GM19328 (cell line): ENCODE measurements at regions not wholly inside any gene's neighbourhood (a gene's known extent, or its start where the extent isn't known, plus 50 kb on each side); places are given as distances from the start of the nearest gene placed in this dataset.

Source experiments
- ATAC-seq: cut with Tn5 transposase; IDR thresholded peaks from one replicate; pipeline ENCODE4 v1.9.1; 2021; ENCODE audit warnings: mild to moderate bottlenecking, moderate library complexity; ENCODE audit not compliant: unreplicated experiment

DNA sequence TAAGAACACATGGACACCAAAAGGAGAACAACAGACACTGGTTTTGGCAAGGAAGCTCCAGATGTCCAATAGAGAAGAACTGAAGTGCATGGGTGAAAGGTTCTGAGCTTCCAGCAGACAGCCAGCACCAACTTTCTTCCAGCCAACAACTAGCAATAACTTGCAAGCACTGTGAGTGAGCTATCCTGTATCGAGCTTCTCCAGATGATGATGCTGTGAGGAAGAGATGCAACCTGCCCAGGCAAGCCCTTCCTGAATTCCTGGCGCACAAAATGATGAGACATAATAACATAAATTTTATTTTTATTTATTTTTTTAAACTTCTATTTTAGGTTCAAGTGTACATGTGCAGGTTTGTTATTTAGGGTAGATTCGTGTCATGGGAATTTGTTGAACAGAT lies 692.1 kb downstream of the DNAJB9 start:
- no peak for ATAC-seq

DNA sequence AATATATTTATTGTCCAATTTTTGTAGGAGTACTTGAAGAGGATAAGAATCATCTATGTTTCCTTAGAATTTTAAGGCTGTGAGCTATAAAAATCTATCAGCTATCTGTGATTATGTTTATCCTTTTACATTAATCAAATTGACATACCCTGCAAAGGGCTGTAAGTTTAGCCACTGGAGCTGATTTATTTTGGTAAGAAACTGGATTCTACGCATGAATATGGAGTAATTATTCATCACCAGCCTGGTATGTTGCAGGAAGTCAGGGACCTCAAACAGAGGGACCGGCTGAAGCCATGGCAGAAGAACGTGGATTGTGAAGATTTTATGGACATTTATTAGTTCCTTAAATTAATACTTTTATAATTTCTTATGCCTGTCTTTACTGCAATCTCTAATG lies 696.9 kb downstream of the DNAJB9 start:
- no peak for ATAC-seq

- no peak for ATAC-seq
Observed at GRCh38 chr7:109276348-109276747, 706.7 kb downstream of the DNAJB9 start.

DNA sequence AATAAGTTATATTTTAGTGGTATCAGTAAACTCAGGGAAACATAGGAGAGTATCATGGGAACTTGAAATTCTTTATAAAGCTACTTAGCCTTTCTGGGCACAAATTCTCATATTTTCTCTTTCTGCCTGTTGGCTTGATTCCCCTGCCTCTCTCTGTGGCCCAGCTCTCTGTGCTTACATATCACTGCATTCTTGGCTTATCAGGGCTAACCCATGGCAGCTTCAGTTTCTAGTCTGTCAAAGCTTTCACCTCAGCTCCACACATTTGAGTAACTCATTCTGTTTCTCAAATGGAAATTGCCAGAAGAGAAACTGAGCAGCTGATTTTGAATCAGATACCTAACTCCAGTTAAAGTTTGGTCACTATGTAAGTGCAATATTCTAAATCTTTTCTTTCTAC lies 713.1 kb downstream of the DNAJB9 start:
- no peak for ATAC-seq

- ATAC-seq, result no peak
Observed at GRCh38 chr7:109284943-109285342, 715.3 kb downstream of the DNAJB9 start.

- ATAC-seq, result no peak
Observed at GRCh38 chr7:109295158-109295557, 725.5 kb downstream of the DNAJB9 start.

DNA sequence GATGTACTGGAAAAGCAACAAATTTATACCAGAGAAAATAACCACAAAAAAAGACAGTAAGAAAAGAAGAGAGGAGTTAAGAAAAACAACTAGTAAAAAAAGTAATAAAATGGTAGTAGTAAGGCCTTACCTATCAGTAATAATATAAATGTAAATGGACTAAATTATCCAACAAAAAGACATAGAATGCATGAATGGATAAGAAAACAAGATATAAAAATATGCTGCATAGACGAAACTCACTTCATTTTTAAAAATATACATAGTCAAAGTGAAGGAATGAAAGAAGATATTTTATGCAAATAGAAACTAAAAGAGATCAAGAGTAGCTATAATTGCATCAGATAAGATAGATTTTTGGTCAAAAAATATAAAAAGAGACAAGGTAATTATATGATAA lies 739.1 kb downstream of the DNAJB9 start:
- ATAC-seq, result no peak

DNA sequence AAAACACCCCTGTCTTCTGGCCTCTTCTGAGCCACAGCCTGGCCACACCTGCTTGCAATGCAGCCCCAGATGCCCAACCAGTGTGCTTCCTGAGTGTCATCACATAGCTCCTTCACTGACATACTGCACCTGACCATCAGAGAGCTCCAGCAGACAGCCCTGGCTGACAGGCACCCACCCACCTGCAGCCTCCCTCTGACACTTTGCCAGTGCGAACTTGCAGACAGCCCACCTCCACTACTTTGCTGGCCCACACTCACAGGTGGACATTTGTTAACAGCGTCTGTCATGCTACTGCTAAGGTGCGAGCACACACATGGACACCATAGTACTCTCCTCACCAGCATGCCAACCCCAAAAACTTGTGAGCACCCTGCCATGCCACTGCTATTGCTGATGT lies 740.1 kb downstream of the DNAJB9 start:
- no peak for ATAC-seq

DNA sequence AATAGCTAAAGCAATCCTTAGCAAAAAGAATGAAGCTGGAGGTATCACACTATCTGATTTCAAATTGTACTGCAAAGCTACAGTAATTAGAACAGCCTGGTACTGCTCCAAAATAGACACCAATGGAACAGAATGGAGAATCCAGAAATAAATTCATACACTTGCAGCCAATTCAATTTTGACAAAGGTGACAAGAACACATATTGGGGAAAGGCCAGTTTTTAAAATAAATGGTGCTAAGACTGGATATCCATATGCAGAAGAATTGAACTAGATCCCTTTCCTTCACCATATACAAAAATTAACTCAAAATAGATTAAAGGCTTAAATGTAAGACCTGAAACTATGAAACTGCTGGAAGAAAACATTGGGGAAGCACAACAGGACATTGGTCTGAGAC lies 748.5 kb downstream of the DNAJB9 start:
- no peak for ATAC-seq

- ATAC-seq, result no peak
Observed at GRCh38 chr7:109322833-109323232, 753.2 kb downstream of the DNAJB9 start.

DNA sequence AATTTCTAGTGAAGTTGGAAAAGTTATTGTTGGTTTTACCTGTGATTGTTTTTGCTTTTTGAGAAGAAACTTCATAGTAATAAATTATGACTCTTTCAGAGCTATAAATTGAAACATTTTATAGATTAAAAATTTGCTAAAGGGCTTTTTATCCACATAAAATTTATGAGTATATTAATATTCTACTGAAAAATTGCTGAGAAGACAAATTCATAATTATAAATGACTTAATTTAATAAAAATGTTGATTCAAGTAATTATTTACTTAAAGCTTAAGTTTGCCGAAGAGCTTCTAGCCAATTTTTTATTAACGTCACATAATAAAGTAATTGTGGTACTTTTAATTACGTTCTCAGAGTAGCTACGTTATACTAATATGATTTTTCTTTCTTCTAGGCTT lies 761.7 kb downstream of the DNAJB9 start:
- ATAC-seq, result no peak

- no peak for ATAC-seq
Observed at GRCh38 chr7:109335951-109336350, 766.3 kb downstream of the DNAJB9 start.

DNA sequence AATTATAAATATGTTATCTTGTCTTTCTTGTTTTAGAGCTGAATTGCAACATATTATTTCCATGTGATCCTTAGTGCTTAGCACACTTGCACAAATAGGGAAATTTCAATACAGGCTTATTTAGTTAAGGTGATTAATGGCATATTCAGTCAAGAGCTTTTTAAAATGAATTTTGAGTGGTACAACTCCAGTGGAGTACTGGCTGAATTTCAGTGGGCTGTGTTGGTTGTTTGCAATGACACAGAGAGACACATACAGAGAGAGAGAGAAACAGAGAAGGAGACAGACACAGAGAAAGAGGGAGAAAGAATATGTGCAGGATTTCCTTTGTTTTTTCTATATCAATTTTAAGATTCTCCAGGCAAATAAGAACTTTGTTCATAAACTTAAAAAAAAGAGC lies 766.9 kb downstream of the DNAJB9 start:
- ATAC-seq, result no peak

GRCh38 chr7:109343678-109344077 lies 774.0 kb downstream of the DNAJB9 start:
- ATAC-seq, result no peak

GRCh38 chr7:109351493-109351892 lies 781.8 kb downstream of the DNAJB9 start:
- no peak for ATAC-seq

DNA sequence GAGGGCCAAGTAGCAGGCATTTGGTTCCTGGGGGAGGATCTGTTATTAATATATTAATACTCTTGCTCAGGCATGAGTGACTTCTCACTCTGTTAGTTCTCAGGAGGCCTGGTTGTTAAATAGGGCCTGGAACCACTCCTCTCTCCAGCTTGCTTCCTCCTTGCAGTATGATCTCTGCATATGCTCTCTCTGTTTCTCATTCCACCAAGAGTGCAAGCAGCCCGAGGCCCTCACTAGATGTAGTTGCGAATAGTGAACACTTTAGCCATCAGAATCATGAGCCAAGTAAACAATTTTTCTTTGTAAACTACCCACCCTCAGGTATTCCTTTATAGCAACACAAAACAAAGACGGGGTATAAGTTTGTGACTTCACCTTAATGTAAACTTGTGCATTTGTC lies 784.3 kb downstream of the DNAJB9 start:
- no peak for ATAC-seq

DNA sequence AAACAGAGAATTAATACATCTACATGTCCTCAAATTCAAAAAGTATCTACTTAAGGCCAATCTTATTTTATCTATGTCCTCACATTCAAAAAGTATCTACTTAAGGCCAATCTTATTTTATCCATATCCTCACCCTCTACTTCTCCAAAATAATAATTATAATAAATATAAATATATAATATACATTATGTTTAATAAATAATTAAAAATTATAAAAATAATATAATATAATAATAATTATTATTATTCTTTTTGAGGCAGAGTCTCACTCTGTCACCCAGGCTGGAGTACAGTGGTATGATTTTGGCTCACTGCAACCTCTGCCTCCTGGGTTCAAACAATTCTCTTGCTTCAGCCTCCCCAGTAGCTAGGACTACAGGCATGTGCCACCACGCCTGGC lies 784.9 kb downstream of the DNAJB9 start:
- no peak for ATAC-seq

- no peak for ATAC-seq
Observed at GRCh38 chr7:109375823-109376222, 806.1 kb downstream of the DNAJB9 start.

GRCh38 chr7:109376576-109376975 lies 806.9 kb downstream of the DNAJB9 start:
- ATAC-seq, result no peak

- no peak for ATAC-seq
Observed at GRCh38 chr7:109377076-109377884, 807.6 kb downstream of the DNAJB9 start.

DNA sequence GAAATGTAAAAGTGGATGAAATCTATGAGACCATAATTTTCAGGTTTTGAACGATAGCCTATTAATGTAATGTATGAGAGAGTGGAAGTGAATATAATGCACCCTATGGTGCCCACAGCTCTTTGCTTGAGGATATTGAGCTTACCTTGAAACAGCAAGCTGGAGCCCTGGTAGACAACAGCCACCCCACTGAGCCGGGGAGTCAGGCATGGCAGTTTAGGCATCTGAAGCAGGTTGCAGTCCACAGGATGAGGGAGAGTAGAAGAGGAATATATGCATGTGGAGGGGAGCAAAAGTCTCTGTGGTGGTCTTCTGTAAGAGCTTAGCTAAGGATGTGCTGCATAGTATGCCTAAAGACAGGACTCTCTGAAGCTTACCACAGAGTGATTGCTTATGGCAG lies 817.3 kb downstream of the DNAJB9 start:
- no peak for ATAC-seq

DNA sequence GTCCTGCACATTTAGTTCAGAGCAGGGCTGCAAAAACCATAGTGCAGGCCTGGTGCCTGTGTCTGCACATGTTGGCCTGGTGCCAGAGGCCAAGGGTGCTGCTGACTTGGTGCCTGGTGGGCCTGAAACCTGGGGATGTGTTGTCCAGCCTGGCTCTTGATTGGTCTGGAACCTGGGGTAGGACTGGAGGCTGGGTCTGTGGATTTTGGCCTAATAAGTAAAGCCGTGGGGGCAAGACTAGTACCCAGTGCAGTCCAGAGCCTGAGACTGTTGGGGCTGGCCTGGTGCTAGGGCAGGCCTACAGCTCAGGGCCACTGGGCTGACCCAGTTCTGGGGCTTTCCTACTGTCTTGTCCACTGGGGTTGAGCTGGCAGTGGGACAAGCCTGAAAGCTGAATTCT lies 817.9 kb downstream of the DNAJB9 start:
- no peak for ATAC-seq

GRCh38 chr7:109391240-109391639 lies 821.6 kb downstream of the DNAJB9 start:
- ATAC-seq, result no peak
